ENCODE measurements at regions not wholly inside any gene's neighbourhood (a gene's known extent, or its start where the extent isn't known, plus 50 kb on each side); places are given as distances from the start of the nearest gene placed in this dataset.

- no peaks in the 10 kb centered on the region for H3K4me1 ChIP-seq
- no peaks in the 10 kb centered on the region for H3K9me3 ChIP-seq
- H3K36me3 ChIP-seq = no peaks in the 10 kb centered on the region
- no peak for TF ChIP-seq POLR2A (IDR thresholded peaks at IDR 0.05)
- no peak for TF ChIP-seq CTCF (IDR thresholded peaks at IDR 0.05)
- DNase-seq = no peak
- no peak overlapping the region for H3K27ac ChIP-seq
- H3K4me3 ChIP-seq = no peak overlapping the region
- intact Hi-C loops (cut with DNase I; ENCODE audit: low total_unique reads) = no loop called here
- no peaks in the 10 kb centered on the region for H3K27me3 ChIP-seq
Observed at GRCh38 chr3:88988906-88989305, 118.5 kb upstream of the EPHA3 start.

GRCh38 chr3:88991496-88991895 lies 115.9 kb upstream of the EPHA3 start:
- TF ChIP-seq CTCF (IDR thresholded peaks at IDR 0.05) = no peak
- no peak for TF ChIP-seq POLR2A (IDR thresholded peaks at IDR 0.05)

GRCh38 chr3:88996691-88997090 lies 110.7 kb upstream of the EPHA3 start:
- H3K9me3 ChIP-seq = no peaks in the 10 kb centered on the region

More at GRCh38 chr3:88991496-88991895, 115.9 kb upstream of the EPHA3 start:
- no peaks in the 10 kb centered on the region for H3K4me1 ChIP-seq
- no peak overlapping the region for H3K27ac ChIP-seq
- intact Hi-C loops (cut with DNase I; ENCODE audit: low total_unique reads) = no loop called here
- no peak for DNase-seq
- no peaks in the 10 kb centered on the region for H3K27me3 ChIP-seq
- H3K36me3 ChIP-seq = no peaks in the 10 kb centered on the region
- no peak overlapping the region for H3K4me3 ChIP-seq
- H3K9me3 ChIP-seq = no peaks in the 10 kb centered on the region

GRCh38 chr3:88997260-88997659 lies 110.2 kb upstream of the EPHA3 start:
- Histone ChIP-seq H3K4me3 (no peak overlapping the region), H3K9me3 (no peaks in the 10 kb centered on the region), H3K27me3 (no peaks in the 10 kb centered on the region), H3K36me3 (no peaks in the 10 kb centered on the region), H3K27ac (no peak overlapping the region), H3K4me1 (no peaks in the 10 kb centered on the region)
- TF ChIP-seq CTCF (IDR thresholded peaks at IDR 0.05) (no peak), POLR2A (IDR thresholded peaks at IDR 0.05) (no peak)
- intact Hi-C loops (cut with DNase I; ENCODE audit: low total_unique reads) = no loop called here
- DNase-seq = no peak

More at GRCh38 chr3:88996691-88997090, 110.7 kb upstream of the EPHA3 start:
- TF ChIP-seq CTCF (IDR thresholded peaks at IDR 0.05) (no peak), POLR2A (IDR thresholded peaks at IDR 0.05) (no peak)
- Histone ChIP-seq H3K27ac (no peak overlapping the region), H3K36me3 (no peaks in the 10 kb centered on the region), H3K4me3 (no peak overlapping the region), H3K4me1 (no peaks in the 10 kb centered on the region), H3K27me3 (no peaks in the 10 kb centered on the region)
- DNase-seq = no peak
- intact Hi-C loops (cut with DNase I; ENCODE audit: low total_unique reads) = no loop called here

- no peak overlapping the region for H3K4me3 ChIP-seq
Observed at GRCh38 chr3:89000886-89001285, 106.5 kb upstream of the EPHA3 start.

More at GRCh38 chr3:89000886-89001285, 106.5 kb upstream of the EPHA3 start:
- Histone ChIP-seq H3K27me3 (no peaks in the 10 kb centered on the region), H3K36me3 (no peaks in the 10 kb centered on the region), H3K9me3 (no peaks in the 10 kb centered on the region), H3K27ac (no peak overlapping the region), H3K4me1 (no peaks in the 10 kb centered on the region)
- intact Hi-C loops (cut with DNase I; ENCODE audit: low total_unique reads) = no loop called here
- no peak for TF ChIP-seq CTCF (IDR thresholded peaks at IDR 0.05)
- TF ChIP-seq POLR2A (IDR thresholded peaks at IDR 0.05) = no peak
- no peak for DNase-seq

Measured in uterus (tissue), 3 donors.